ENCODE measurements at regions not wholly inside any gene's neighbourhood (a gene's known extent, or its start where the extent isn't known, plus 50 kb on each side); places are given as distances from the start of the nearest gene placed in this dataset.

GRCh38 chr6:40695114-40695513 is 108.0 kb upstream of the LRFN2 start:
- Histone ChIP-seq H3K4me1 (ENCODE audit: control insufficient read depth in 3 of 3, insufficient read depth in 2 of 3, low read depth in 1 of 3, low read length in 2 of 3) (peaks cover 0 to 3% (median 0%) of the 10 kb centered on the region in 3 donors), H3K27me3 (ENCODE audit: control insufficient read depth in 3 of 3, insufficient read depth in 3 of 3, low read length in 3 of 3) (no peaks in the 10 kb centered on the region), H3K36me3 (ENCODE audit: control insufficient read depth in 3 of 3, insufficient read depth in 2 of 3, low read depth in 1 of 3, low read length in 3 of 3) (no peaks in the 10 kb centered on the region), H3K4me3 (ENCODE audit: low read depth in 1 of 3, low read length in 3 of 3) (no peak overlapping the region), H3K27ac (ENCODE audit: low read depth in 1 of 3, low read length in 2 of 3) (no peak overlapping the region), H3K9me3 (ENCODE audit: control insufficient read depth in 2 of 2, insufficient read depth in 1 of 2, low read depth in 1 of 2, low read length in 1 of 2) (no peaks in the 10 kb centered on the region)
- FAIRE-seq, result no peak
- DNase-seq, result peak in 1 of 2 donors; percentile 56
- WGBS, 3 donors, result 12 to 43% (median 19%) methylated on average over 2 of the region's 2 CpGs

- Histone ChIP-seq H3K27ac (ENCODE audit: low read depth in 1 of 3, low read length in 2 of 3) (no peak overlapping the region), H3K4me1 (ENCODE audit: control insufficient read depth in 3 of 3, insufficient read depth in 2 of 3, low read depth in 1 of 3, low read length in 2 of 3) (no peaks in the 10 kb centered on the region), H3K9me3 (ENCODE audit: control insufficient read depth in 2 of 2, insufficient read depth in 1 of 2, low read depth in 1 of 2, low read length in 1 of 2) (no peaks in the 10 kb centered on the region), H3K4me3 (ENCODE audit: low read depth in 1 of 3, low read length in 3 of 3) (no peak overlapping the region), H3K27me3 (ENCODE audit: control insufficient read depth in 3 of 3, insufficient read depth in 3 of 3, low read length in 3 of 3) (no peaks in the 10 kb centered on the region), H3K36me3 (ENCODE audit: control insufficient read depth in 3 of 3, insufficient read depth in 2 of 3, low read depth in 1 of 3, low read length in 3 of 3) (no peaks in the 10 kb centered on the region)
- WGBS, 3 donors, result 84 to 90% (median 88%) methylated on average over 3 of the region's 3 CpGs
- DNase-seq (no peak), FAIRE-seq (no peak)
These were observed 106.6 kb upstream of the LRFN2 start for GRCh38 chr6:40693768-40694167.

- no peak for FAIRE-seq
These were observed 105.2 kb upstream of the LRFN2 start for GRCh38 chr6:40692337-40692736.

GRCh38 chr6:40689185-40689584 is 102.0 kb upstream of the LRFN2 start:
- DNase-seq (no peak), FAIRE-seq (no peak)
- Histone ChIP-seq H3K4me1 (ENCODE audit: control insufficient read depth in 3 of 3, insufficient read depth in 2 of 3, low read depth in 1 of 3, low read length in 2 of 3) (no peaks in the 10 kb centered on the region), H3K27me3 (ENCODE audit: control insufficient read depth in 3 of 3, insufficient read depth in 3 of 3, low read length in 3 of 3) (peaks cover 0 to 3% (median 0%) of the 10 kb centered on the region in 3 donors), H3K4me3 (ENCODE audit: low read depth in 1 of 3, low read length in 3 of 3) (no peak overlapping the region), H3K27ac (ENCODE audit: low read depth in 1 of 3, low read length in 2 of 3) (no peak overlapping the region), H3K9me3 (ENCODE audit: control insufficient read depth in 2 of 2, insufficient read depth in 1 of 2, low read depth in 1 of 2, low read length in 1 of 2) (peaks cover 0 to 2% of the 10 kb centered on the region in 2 donors), H3K36me3 (ENCODE audit: control insufficient read depth in 3 of 3, insufficient read depth in 2 of 3, low read depth in 1 of 3, low read length in 3 of 3) (no peaks in the 10 kb centered on the region)
- 63 to 68% (median 66%) methylated on average over 4 of the region's 4 CpGs for WGBS, 3 donors

More at GRCh38 chr6:40692337-40692736, 105.2 kb upstream of the LRFN2 start:
- WGBS, 3 donors, result 76 to 81% (median 77%) methylated on average over 2 of the region's 2 CpGs
- Histone ChIP-seq H3K27ac (ENCODE audit: low read depth in 1 of 3, low read length in 2 of 3) (no peak overlapping the region), H3K4me3 (ENCODE audit: low read depth in 1 of 3, low read length in 3 of 3) (no peak overlapping the region), H3K36me3 (ENCODE audit: control insufficient read depth in 3 of 3, insufficient read depth in 2 of 3, low read depth in 1 of 3, low read length in 3 of 3) (no peaks in the 10 kb centered on the region), H3K9me3 (ENCODE audit: control insufficient read depth in 2 of 2, insufficient read depth in 1 of 2, low read depth in 1 of 2, low read length in 1 of 2) (no peaks in the 10 kb centered on the region), H3K4me1 (ENCODE audit: control insufficient read depth in 3 of 3, insufficient read depth in 2 of 3, low read depth in 1 of 3, low read length in 2 of 3) (no peaks in the 10 kb centered on the region), H3K27me3 (ENCODE audit: control insufficient read depth in 3 of 3, insufficient read depth in 3 of 3, low read length in 3 of 3) (peaks cover 0 to 3% (median 0%) of the 10 kb centered on the region in 3 donors)
- DNase-seq, result no peak

GRCh38 chr6:40688214-40688761 is 101.1 kb upstream of the LRFN2 start:
- 51 to 64% (median 61%) methylated on average over 7 of the region's 7 CpGs for WGBS, 3 donors
- no peaks in the 10 kb centered on the region for H3K4me1 ChIP-seq (ENCODE audit: control insufficient read depth in 3 of 3, insufficient read depth in 2 of 3, low read depth in 1 of 3, low read length in 2 of 3)
- no peak overlapping the region for H3K4me3 ChIP-seq (ENCODE audit: low read depth in 1 of 3, low read length in 3 of 3)
- no peak for FAIRE-seq
- no peak overlapping the region for H3K27ac ChIP-seq (ENCODE audit: low read depth in 1 of 3, low read length in 2 of 3)
- no peak for DNase-seq
- H3K9me3 ChIP-seq (ENCODE audit: control insufficient read depth in 2 of 2, insufficient read depth in 1 of 2, low read depth in 1 of 2, low read length in 1 of 2), result peaks cover 0 to 2% of the 10 kb centered on the region in 2 donors
- no peaks in the 10 kb centered on the region for H3K36me3 ChIP-seq (ENCODE audit: control insufficient read depth in 3 of 3, insufficient read depth in 2 of 3, low read depth in 1 of 3, low read length in 3 of 3)
- peaks cover 0 to 3% (median 0%) of the 10 kb centered on the region in 3 donors for H3K27me3 ChIP-seq (ENCODE audit: control insufficient read depth in 3 of 3, insufficient read depth in 3 of 3, low read length in 3 of 3)

- FAIRE-seq (no peak), DNase-seq (peak in 1 of 2 donors; percentile 26)
- peaks cover 0 to 2% of the 10 kb centered on the region in 2 donors for H3K9me3 ChIP-seq (ENCODE audit: control insufficient read depth in 2 of 2, insufficient read depth in 1 of 2, low read depth in 1 of 2, low read length in 1 of 2)
- H3K4me3 ChIP-seq (ENCODE audit: low read depth in 1 of 3, low read length in 3 of 3), result no peak overlapping the region
- H3K27me3 ChIP-seq (ENCODE audit: control insufficient read depth in 3 of 3, insufficient read depth in 3 of 3, low read length in 3 of 3), result peaks cover 0 to 3% (median 0%) of the 10 kb centered on the region in 3 donors
- H3K36me3 ChIP-seq (ENCODE audit: control insufficient read depth in 3 of 3, insufficient read depth in 2 of 3, low read depth in 1 of 3, low read length in 3 of 3), result no peaks in the 10 kb centered on the region
- WGBS, 3 donors, result 4 to 20% (median 5%) methylated on average over 6 of the region's 6 CpGs
- H3K4me1 ChIP-seq (ENCODE audit: control insufficient read depth in 3 of 3, insufficient read depth in 2 of 3, low read depth in 1 of 3, low read length in 2 of 3), result no peaks in the 10 kb centered on the region
- H3K27ac ChIP-seq (ENCODE audit: low read depth in 1 of 3, low read length in 2 of 3), result no peak overlapping the region
These were observed 98.7 kb upstream of the LRFN2 start for GRCh38 chr6:40685862-40686261.

- Histone ChIP-seq H3K9me3 (ENCODE audit: control insufficient read depth in 2 of 2, insufficient read depth in 1 of 2, low read depth in 1 of 2, low read length in 1 of 2) (peaks cover 0 to 10% of the 10 kb centered on the region in 2 donors), H3K27ac (ENCODE audit: low read depth in 1 of 3, low read length in 2 of 3) (no peak overlapping the region), H3K4me1 (ENCODE audit: control insufficient read depth in 3 of 3, insufficient read depth in 2 of 3, low read depth in 1 of 3, low read length in 2 of 3) (no peaks in the 10 kb centered on the region), H3K4me3 (ENCODE audit: low read depth in 1 of 3, low read length in 3 of 3) (no peak overlapping the region), H3K36me3 (ENCODE audit: control insufficient read depth in 3 of 3, insufficient read depth in 2 of 3, low read depth in 1 of 3, low read length in 3 of 3) (no peaks in the 10 kb centered on the region), H3K27me3 (ENCODE audit: control insufficient read depth in 3 of 3, insufficient read depth in 3 of 3, low read length in 3 of 3) (peaks cover 0 to 4% (median 0%) of the 10 kb centered on the region in 3 donors)
- no peak for DNase-seq
- no peak for FAIRE-seq
- WGBS, 3 donors, result 78 to 91% (median 88%) methylated on average over 3 of the region's 3 CpGs
These were observed 94.5 kb upstream of the LRFN2 start for GRCh38 chr6:40681622-40682021.

- H3K36me3 ChIP-seq (ENCODE audit: control insufficient read depth in 3 of 3, insufficient read depth in 2 of 3, low read depth in 1 of 3, low read length in 3 of 3), result no peaks in the 10 kb centered on the region
- H3K4me3 ChIP-seq (ENCODE audit: low read depth in 1 of 3, low read length in 3 of 3), result no peak overlapping the region
- no peaks in the 10 kb centered on the region for H3K4me1 ChIP-seq (ENCODE audit: control insufficient read depth in 3 of 3, insufficient read depth in 2 of 3, low read depth in 1 of 3, low read length in 2 of 3)
- FAIRE-seq (no peak), DNase-seq (no peak)
- peaks cover 0 to 4% (median 0%) of the 10 kb centered on the region in 3 donors for H3K27me3 ChIP-seq (ENCODE audit: control insufficient read depth in 3 of 3, insufficient read depth in 3 of 3, low read length in 3 of 3)
- H3K27ac ChIP-seq (ENCODE audit: low read depth in 1 of 3, low read length in 2 of 3), result no peak overlapping the region
- H3K9me3 ChIP-seq (ENCODE audit: control insufficient read depth in 2 of 2, insufficient read depth in 1 of 2, low read depth in 1 of 2, low read length in 1 of 2), result peaks cover 0 to 7% of the 10 kb centered on the region in 2 donors
- WGBS, 3 donors, result 87 to 92% (median 91%) methylated on average over 6 of the region's 6 CpGs
These were observed 91.8 kb upstream of the LRFN2 start for GRCh38 chr6:40678941-40679340.

GRCh38 chr6:40674170-40674569 is 87.0 kb upstream of the LRFN2 start:
- peak; percentile 1 to 16 for DNase-seq
- H3K27me3 ChIP-seq (ENCODE audit: control insufficient read depth in 3 of 3, insufficient read depth in 3 of 3, low read length in 3 of 3), result peaks cover 0 to 4% (median 0%) of the 10 kb centered on the region in 3 donors
- no peak for FAIRE-seq
- no peaks in the 10 kb centered on the region for H3K4me1 ChIP-seq (ENCODE audit: control insufficient read depth in 3 of 3, insufficient read depth in 2 of 3, low read depth in 1 of 3, low read length in 2 of 3)
- H3K9me3 ChIP-seq (ENCODE audit: control insufficient read depth in 2 of 2, insufficient read depth in 1 of 2, low read depth in 1 of 2, low read length in 1 of 2), result peaks cover 0 to 7% of the 10 kb centered on the region in 2 donors
- no peak overlapping the region for H3K4me3 ChIP-seq (ENCODE audit: low read depth in 1 of 3, low read length in 3 of 3)
- H3K36me3 ChIP-seq (ENCODE audit: control insufficient read depth in 3 of 3, insufficient read depth in 2 of 3, low read depth in 1 of 3, low read length in 3 of 3), result no peaks in the 10 kb centered on the region
- WGBS, 3 donors, result 77 to 87% (median 79%) methylated on average over 8 of the region's 8 CpGs
- H3K27ac ChIP-seq (ENCODE audit: low read depth in 1 of 3, low read length in 2 of 3), result no peak overlapping the region
